ENCODE measurements at regions not wholly inside any gene's neighbourhood (a gene's known extent, or its start where the extent isn't known, plus 50 kb on each side); places are given as distances from the start of the nearest gene placed in this dataset.

GRCh38 chr22:48897645-48898370 lies 929.9 kb downstream of the BRD1 start:
- Histone ChIP-seq H3K9me3 (ENCODE audit: control insufficient read depth in 1 of 2, insufficient read depth in 1 of 2, low read depth in 1 of 2, low read length in 2 of 2) (no peaks in the 10 kb centered on the region), H4K20me1 (ENCODE audit: insufficient read depth) (no peaks in the 10 kb centered on the region), H3K79me2 (ENCODE audit: insufficient read depth, low read length) (no peaks in the 10 kb centered on the region), H3K4me2 (ENCODE audit: low read length) (no peak overlapping the region), H3K27ac (ENCODE audit: low read depth, low read length) (no peak overlapping the region), H3K27me3 (ENCODE audit: insufficient read depth, low read length) (peaks cover 7% of the 10 kb centered on the region; the same call in 1 of the 2 replicates), H3K9ac (ENCODE audit: low read length) (no peak overlapping the region), H3K4me1 (ENCODE audit: control insufficient read depth in 1 of 2, insufficient read depth in 2 of 2, low read length in 2 of 2) (no peaks in the 10 kb centered on the region), H2AFZ (ENCODE audit: low read depth, low read length, poor library complexity, severe bottlenecking) (no peak overlapping the region), H3K36me3 (ENCODE audit: control insufficient read depth in 1 of 2, insufficient read depth in 2 of 2, low read length in 2 of 2) (no peaks in the 10 kb centered on the region), H3K9me2 (ENCODE audit: insufficient read depth) (no peaks in the 10 kb centered on the region), H3K4me3 (replicated peaks in 1 of 2; ENCODE audit: low read depth in 1 of 2, low read length in 2 of 2) (no peak overlapping the region)
- POLR2A ChIA-PET: no interaction called here
- intact Hi-C loops (cut with micrococcal nuclease): no loop called here
- BruUV-seq (replicated peaks): no TSS peak
- TF ChIP-seq CEBPB (IDR thresholded peaks at IDR 0.05; ENCODE audit: low read depth): no peak
- no peak for TF ChIP-seq EZH2 (IDR thresholded peaks at IDR 0.05)
- no peak for TF ChIP-seq SRF (IDR thresholded peaks at IDR 0.05; ENCODE audit: low read depth)
- TF ChIP-seq POLR2A (IDR thresholded peaks at IDR 0.05; ENCODE audit: borderline replicate concordance, extremely low read depth, insufficient read depth, insufficient read length): no peak
- no peak for TF ChIP-seq MAX (IDR thresholded peaks at IDR 0.05)
- TF ChIP-seq ATF3 (IDR thresholded peaks at IDR 0.05): no peak
- DNase-seq (ENCODE audit: low read depth, low spot score) (no peak), ATAC-seq (no peak)
- CTCF ChIA-PET: no interaction called here
- RAD21 ChIA-PET (ENCODE audit: low non-redundant PET in 1 of 2, low total read pairs in 2 of 2, uncharacterized antibody in 2 of 2, unreplicated experiment in 2 of 2): no interaction called here

- Histone ChIP-seq H3K79me2 (ENCODE audit: insufficient read depth, low read length) (no peaks in the 10 kb centered on the region), H3K4me3 (replicated peaks in 1 of 2; ENCODE audit: low read depth in 1 of 2, low read length in 2 of 2) (no peak overlapping the region), H4K20me1 (ENCODE audit: insufficient read depth) (no peaks in the 10 kb centered on the region), H3K27ac (ENCODE audit: low read depth, low read length) (no peak overlapping the region), H3K9me2 (ENCODE audit: insufficient read depth) (no peaks in the 10 kb centered on the region), H3K4me2 (ENCODE audit: low read length) (no peak overlapping the region), H3K27me3 (ENCODE audit: insufficient read depth, low read length) (peaks cover 12% of the 10 kb centered on the region; the same call in 1 of the 2 replicates), H2AFZ (ENCODE audit: low read depth, low read length, poor library complexity, severe bottlenecking) (no peak overlapping the region), H3K36me3 (ENCODE audit: control insufficient read depth in 1 of 2, insufficient read depth in 2 of 2, low read length in 2 of 2) (no peaks in the 10 kb centered on the region), H3K9me3 (ENCODE audit: control insufficient read depth in 1 of 2, insufficient read depth in 1 of 2, low read depth in 1 of 2, low read length in 2 of 2) (no peaks in the 10 kb centered on the region), H3K4me1 (ENCODE audit: control insufficient read depth in 1 of 2, insufficient read depth in 2 of 2, low read length in 2 of 2) (no peaks in the 10 kb centered on the region), H3K9ac (ENCODE audit: low read length) (no peak overlapping the region)
- ATAC-seq (no peak), DNase-seq (ENCODE audit: low read depth, low spot score) (no peak)
- ChIA-PET POLR2A (no interaction called here), RAD21 (ENCODE audit: low non-redundant PET in 1 of 2, low total read pairs in 2 of 2, uncharacterized antibody in 2 of 2, unreplicated experiment in 2 of 2) (no interaction called here), CTCF (no interaction called here)
- no peak for TF ChIP-seq TCF7L2 (IDR thresholded peaks at IDR 0.05; ENCODE audit: borderline replicate concordance, extremely low read depth, insufficient read depth, insufficient read length)
- no peak for TF ChIP-seq MAX (IDR thresholded peaks at IDR 0.05)
- TF ChIP-seq, protein P1, sequence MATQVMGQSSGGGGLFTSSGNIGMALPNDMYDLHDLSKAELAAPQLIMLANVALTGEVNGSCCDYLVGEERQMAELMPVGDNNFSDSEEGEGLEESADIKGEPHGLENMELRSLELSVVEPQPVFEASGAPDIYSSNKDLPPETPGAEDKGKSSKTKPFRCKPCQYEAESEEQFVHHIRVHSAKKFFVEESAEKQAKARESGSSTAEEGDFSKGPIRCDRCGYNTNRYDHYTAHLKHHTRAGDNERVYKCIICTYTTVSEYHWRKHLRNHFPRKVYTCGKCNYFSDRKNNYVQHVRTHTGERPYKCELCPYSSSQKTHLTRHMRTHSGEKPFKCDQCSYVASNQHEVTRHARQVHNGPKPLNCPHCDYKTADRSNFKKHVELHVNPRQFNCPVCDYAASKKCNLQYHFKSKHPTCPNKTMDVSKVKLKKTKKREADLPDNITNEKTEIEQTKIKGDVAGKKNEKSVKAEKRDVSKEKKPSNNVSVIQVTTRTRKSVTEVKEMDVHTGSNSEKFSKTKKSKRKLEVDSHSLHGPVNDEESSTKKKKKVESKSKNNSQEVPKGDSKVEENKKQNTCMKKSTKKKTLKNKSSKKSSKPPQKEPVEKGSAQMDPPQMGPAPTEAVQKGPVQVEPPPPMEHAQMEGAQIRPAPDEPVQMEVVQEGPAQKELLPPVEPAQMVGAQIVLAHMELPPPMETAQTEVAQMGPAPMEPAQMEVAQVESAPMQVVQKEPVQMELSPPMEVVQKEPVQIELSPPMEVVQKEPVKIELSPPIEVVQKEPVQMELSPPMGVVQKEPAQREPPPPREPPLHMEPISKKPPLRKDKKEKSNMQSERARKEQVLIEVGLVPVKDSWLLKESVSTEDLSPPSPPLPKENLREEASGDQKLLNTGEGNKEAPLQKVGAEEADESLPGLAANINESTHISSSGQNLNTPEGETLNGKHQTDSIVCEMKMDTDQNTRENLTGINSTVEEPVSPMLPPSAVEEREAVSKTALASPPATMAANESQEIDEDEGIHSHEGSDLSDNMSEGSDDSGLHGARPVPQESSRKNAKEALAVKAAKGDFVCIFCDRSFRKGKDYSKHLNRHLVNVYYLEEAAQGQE (IDR thresholded peaks at IDR 0.05; ENCODE audit: low read depth): no peak
- TF ChIP-seq FOSL1 (IDR thresholded peaks at IDR 0.05; ENCODE audit: low read depth): no peak
- no peak for TF ChIP-seq CBX3 (IDR thresholded peaks at IDR 0.05; ENCODE audit: low read depth)
- no peak for TF ChIP-seq EGR1 (IDR thresholded peaks at IDR 0.05; ENCODE audit: low read depth)
- BruUV-seq (replicated peaks): no TSS peak
- intact Hi-C loops (cut with micrococcal nuclease): no loop called here
Measured at GRCh38 chr22:48896766-48897644, 930.7 kb downstream of the BRD1 start.
